HG03432 (cell line): ENCODE measurements at regions not wholly inside any gene's neighbourhood (a gene's known extent, or its start where the extent isn't known, plus 50 kb on each side); places are given as distances from the start of the nearest gene placed in this dataset.
"Not testable (repeated sequence)": the region's sequence is repeated elsewhere in the genome, so short reads cannot be mapped to it uniquely, and the experiment has no call there.

ENCODE experiments used
- ATAC-seq: cut with Tn5 transposase; IDR thresholded peaks from one replicate; pipeline ENCODE4 v1.9.1; 2021; ENCODE audit warnings: mild to moderate bottlenecking, moderate library complexity; ENCODE audit not compliant: unreplicated experiment

DNA sequence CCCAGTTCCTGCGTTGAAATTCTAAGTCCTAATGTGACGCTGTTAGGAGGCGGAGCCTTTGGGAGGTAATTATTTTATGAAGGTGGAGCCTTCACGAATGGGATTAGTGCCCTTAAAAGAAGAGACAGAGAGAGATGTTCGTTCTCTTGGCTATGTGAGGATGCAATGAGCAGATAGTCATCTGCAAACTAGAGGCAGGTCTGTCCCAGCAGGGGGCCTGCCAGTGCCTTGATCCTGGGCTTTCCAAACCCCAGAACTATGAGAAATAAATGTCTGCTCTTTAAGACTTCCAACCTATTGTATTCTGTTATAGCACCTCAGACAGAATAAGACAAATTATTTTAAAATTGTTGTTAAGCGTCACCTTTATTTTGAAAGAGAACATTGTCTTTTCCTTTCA, 123.1 kb upstream of the KCNJ6 start:
- ATAC-seq, result no peak

DNA sequence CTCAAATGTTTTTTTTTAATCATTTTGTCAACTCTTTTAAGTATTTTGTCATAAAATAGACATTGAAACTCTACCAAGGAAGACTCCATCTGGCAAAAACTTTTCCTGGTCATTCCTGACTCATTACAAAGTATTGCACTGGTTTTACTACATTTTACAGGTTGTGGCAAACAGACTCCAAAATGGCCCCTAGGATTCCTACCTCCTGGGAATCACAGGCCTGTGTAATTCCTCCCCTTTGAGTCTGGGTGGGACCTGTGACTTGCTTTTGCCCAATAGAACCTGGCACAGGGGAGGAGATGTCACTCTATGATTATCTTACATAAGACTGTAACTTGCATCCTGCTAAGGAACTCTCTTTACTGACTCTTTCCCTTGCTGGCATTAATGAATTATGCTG, 123.6 kb upstream of the KCNJ6 start:
- ATAC-seq, result no peak

DNA sequence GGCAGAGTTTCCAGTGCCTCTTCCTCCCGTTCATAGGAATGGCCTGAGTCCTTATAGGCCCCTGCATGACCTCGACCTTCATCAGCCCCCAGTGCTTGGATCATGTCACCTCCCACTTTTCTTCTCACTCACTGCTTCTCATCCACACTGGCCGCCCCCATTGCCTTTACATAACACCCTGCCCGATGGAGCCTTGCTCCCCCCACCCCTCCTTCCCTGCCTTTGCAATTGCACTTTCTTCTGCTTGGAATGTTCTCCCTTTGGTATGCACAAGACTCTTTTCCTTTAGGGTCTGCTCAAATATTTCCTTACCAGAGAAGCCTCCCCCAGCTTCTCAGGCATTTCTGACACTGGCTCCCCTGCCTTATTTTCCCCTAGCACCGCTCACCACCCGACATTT, 125.2 kb upstream of the KCNJ6 start:
- no peak for ATAC-seq

DNA sequence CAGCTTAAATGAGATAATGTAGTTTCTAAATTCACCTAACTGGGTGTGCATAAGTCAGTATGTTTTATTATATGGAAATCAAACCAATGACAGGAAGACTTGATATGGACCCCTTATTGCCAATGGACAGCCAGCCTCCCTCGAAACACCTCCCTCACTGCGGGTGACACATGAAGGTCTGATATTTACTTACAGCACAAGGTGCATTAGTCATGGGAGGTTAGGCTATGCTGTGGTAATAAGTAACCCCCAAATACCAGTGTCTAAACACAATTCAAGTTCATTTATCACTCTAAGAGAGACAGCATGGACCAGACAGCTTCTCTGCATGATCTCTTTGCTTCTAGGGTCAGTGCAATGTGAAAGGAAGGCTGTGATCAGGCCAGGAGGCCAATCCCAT, 126.0 kb upstream of the KCNJ6 start:
- no peak for ATAC-seq

DNA sequence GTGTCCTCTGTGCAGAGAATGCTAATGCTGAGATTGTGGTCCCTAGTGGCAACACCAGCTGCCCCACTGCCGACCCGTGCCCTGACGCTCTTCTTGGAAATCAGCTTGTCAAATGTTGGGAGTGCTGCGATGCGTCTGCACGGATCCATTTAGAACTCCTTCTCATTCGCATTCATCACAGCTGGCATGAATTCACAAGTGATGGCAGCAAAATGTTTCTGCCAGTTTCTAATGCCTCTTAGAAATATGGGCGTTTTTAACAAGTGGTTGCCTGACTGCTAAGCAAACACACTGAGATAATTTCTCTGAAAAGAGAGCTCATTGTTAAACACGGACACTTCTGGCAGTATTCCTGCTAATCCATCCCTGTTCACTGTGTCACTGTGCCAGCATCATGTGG, 131.9 kb upstream of the KCNJ6 start:
- ATAC-seq, result no peak

DNA sequence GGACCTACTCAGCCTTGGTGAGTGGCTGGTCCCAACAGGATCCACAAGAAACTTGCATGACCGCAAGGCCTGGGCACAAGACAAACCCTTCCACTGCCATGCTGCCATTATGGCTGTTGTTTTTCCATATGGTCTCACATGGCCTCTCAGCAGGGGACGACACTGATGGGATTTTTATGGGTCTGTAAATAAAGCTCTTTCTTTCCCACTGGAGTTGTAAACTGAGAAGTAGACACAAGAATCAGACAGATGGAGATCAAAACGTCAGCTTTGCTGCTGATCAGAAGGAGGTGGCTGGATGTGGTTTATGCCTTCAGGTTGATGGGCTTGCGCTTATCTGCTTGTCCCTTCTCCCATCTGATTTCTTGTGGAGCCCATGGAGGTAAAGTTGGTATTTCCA, 138.1 kb upstream of the KCNJ6 start:
- no peak for ATAC-seq

DNA sequence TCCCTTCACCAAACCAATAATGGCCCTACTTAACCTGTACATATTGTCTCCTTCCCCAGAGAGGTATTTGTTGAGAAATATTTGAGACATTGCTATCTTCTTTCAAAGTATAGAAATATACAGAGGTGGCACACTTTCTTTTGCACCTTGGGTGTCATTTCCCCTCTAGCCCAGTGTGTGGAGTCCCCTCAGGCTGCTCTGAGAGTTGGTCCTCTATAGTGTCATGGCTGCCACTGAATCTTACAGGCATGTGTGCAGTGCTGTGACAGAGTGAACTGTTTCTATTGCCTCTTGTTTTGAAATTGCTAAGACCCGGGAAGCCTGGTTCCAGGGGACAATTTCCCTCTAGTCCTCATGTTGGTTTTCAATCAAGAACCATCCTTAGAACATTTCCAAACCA, 140.2 kb upstream of the KCNJ6 start:
- ATAC-seq, result no peak

DNA sequence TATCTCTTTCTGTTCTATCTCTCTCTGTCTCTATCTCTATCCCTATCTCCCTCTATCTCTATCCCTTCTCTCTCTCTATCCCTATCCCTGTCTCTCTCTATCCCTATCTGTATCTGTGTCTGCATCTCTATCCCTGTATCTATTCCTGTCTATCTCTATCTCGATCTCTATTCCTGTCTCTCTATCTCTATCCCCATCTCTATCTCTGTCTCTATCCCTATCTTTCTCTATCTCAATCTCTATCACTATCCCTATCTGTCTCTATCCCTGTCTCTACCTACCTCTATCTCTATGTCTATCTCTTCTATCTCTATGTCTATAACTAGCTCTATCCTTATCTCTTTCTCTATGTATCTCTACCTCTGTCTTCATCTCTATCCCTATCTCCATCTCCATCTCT, 141.4 kb upstream of the KCNJ6 start:
- no peak for ATAC-seq

DNA sequence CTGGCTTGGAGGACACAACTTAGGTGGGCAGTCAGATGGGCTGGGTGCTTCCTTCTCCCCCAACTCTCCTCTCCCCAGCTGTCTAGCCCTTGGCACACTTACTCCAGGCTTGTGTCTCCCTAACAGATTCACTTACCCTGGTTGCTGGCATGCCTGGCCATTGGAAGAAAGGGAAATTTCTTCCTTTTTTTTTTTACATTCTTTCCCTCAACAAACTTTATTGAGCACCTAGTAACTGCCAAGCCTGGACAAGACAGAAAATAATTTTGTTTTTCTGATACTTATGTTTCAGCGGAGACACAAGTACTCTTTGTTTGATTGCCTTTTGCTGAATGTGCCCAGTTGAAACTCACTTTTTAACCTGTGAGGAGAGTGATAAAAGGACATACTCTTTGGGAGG, 144.3 kb upstream of the KCNJ6 start:
- no peak for ATAC-seq

DNA sequence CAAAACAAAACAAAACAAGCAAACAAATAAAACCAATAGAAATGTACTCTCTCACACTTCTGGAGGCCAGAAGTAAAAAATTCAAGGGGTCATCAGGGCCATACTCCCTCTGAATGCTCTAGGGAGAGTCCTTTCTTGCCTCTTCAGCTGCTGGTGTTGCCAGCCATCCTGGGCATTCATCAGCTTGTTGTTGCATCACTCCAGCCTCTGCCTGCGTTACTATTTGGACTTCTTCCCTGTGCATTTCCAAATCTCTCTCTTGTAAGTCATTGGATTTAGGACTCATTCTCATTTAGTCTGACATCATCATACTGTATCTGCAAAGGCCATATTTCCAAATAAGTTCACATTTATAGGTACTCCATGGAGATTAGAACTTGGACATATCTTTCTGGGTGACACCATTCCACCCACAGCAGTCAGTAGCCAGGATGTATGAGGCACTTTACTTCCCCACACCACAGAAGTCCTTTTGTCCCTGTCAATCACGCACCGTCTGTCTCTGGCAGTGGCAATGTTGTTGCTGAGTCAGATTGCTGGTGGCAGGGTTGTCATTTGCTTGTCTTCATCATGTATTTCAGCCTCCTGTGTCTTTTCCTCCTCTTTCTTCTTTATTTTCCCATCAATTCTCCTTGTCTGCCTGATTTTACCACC, 151.0 kb upstream of the KCNJ6 start:
- ATAC-seq, result no peak

DNA sequence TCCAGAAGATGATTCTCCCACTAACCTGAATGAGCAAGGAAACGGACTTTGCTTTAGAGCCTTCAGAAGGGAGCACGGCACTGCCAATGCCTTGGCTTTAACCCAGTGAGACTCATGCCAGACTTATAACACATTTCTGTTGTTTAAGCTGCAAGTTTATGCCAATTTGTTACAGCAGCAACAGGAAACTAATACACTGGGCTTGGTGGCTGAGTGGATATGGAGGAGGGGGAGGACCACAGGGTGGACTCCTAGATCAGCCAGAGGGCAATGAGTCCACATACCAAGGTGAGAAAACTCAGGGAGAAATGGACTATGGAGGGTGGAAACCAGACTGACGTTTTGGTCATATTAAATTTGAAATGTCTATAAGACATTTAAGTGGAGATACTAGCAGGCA, 156.2 kb upstream of the KCNJ6 start:
- no peak for ATAC-seq

DNA sequence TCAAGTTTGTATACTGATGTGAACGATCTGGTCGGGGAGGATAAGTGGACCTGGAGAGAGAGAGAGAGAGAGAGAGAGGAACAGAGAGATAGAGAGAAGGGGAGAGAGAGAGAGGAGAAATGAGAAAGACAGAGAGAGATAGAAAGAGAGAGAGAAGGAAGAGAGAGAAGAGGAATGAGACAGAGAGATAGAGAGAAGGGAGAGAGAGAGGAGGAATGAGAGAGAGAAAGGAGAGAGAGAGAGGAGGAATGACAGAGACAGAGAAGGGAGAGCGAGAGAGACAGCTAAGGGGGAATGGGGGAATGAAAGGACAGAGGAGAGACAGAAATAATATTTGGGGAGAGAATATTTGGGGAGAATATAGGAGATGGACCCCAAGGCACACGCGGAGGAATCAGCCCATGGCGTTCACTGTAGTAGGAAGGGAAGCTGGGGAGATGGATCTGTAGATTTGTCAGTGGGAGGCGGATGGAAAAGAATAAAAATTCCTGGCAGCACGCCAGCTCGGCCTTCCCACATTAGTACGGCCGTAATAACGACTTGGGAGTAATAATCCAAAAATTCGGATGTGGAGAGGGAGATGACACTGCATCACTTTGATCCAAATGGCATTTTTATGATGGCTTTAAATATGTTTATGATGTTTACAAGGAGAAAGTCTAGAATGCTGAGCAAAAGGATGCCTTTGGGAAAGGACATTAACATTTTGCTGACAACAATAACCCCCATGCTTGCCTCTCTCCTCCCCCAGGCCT, 159.8 kb upstream of the KCNJ6 start:
- no peak for ATAC-seq

DNA sequence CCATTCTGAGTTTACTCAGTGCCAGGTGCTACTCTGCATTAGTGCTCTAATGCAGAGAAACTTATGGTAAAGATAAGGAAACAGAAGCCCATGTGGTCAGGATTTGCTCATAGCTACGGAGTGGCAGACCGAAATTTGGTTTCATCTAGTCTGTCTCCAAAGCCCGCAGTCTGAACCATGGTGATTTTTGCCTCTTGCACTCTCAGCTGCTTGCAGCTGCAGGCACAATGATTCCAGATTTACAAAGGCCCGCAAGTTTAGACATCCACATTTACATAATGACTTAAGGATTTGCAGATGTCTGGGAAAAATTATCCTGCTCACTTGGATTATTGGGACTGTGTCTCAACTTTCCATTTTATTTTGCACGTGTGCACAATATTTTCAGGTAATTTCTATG, 161.3 kb upstream of the KCNJ6 start:
- ATAC-seq, result no peak

DNA sequence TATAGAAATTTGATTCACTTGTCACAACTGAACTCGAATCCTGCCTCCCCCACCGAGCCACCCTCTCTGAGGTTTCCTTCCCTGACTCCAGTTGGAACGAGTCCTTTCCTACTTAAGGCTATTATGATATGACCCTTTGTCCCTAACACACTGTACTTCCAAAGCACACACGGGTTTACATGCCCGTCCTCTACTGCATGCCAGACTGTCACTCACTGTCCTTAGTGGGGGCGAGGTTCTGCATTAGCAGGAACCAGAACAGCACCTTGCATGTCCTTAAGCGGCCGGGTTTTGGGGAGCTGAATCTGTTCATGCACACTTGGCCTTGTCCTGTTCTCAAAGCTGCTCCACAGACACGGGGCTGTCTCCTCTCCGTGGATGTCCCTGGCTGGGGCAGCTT, 164.6 kb upstream of the KCNJ6 start:
- no peak for ATAC-seq

DNA sequence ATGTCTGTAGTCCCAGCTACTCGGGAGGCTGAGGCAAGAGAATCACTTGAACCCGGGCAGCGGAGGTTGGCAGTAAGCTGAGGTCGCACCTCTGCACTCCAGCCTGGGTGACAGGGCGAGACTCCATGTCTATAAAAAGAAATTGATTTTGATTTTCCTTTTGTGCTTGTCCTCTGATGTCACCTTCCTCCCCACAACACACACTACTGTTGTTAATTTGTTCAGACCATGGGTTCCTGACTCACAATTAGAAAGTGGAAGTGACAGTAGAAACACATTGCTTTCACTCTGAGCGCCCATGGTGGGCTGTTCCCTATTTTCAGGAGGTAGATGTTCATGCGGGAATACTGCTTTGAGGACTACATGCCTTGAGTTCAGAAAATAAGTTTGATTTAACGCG, 165.5 kb upstream of the KCNJ6 start:
- no peak for ATAC-seq

DNA sequence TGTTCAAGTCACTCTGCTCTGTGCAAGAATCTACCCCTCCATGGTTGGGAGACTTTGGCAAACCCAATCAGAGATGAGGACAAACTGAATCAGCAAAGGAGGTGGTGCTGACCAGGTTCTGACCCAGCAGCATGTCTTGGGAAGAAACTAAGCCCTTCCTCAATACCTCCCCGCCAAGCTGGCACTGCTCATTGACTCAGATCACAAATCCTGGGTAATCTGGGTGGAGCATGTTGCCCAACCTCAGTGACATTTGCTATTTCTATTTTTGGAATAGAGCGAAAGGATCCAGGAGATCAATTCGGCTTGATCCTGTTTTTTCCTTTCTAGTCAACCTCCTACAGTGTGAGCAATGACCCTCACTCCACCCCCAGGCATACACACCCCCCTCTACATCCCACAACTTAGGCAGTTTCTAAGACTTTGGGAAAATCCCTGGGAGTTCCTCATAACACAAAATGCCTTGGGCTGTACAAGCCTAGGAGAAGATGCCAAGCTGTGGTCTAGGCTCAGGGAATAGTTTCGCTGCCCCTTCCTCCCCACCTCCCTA, 166.8 kb upstream of the KCNJ6 start:
- ATAC-seq, result no peak

DNA sequence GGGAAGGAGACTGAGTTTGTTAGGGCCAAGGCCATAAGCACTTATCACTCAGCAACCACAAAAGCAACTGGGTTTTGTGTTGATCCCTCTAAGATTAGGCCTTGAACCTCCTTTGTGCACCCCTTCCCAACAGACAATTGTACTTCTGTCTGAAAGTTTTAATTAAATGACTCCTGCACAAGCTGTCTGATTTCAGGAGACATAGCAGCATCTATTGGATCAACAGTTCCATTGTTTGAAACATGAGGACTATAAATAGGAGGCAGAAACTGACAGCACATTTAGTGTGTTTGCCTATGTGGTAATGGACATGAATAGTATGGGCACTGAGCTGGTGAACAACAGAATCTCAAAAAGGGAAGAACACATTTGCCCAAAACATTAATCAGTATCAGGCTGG, 167.3 kb upstream of the KCNJ6 start:
- no peak for ATAC-seq

DNA sequence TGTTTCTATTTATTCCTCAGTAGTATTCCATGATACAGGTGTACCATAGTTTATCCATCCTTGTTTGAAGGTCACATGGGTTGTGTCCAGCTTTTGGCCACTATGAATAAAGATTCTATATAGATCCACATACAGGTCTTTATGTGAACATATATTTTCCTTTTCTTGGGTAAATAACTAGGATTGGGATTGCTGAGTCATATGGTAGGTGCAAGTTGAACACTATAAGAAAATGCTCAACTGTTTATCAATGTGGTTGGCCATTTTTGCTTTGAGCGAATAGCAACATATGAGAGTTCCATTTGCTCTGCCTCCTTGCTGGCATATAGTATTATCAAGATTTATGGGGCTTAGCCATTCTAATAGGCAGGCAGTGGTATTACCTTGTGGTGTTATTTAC, 170.2 kb upstream of the KCNJ15 start:
- ATAC-seq, result no peak

DNA sequence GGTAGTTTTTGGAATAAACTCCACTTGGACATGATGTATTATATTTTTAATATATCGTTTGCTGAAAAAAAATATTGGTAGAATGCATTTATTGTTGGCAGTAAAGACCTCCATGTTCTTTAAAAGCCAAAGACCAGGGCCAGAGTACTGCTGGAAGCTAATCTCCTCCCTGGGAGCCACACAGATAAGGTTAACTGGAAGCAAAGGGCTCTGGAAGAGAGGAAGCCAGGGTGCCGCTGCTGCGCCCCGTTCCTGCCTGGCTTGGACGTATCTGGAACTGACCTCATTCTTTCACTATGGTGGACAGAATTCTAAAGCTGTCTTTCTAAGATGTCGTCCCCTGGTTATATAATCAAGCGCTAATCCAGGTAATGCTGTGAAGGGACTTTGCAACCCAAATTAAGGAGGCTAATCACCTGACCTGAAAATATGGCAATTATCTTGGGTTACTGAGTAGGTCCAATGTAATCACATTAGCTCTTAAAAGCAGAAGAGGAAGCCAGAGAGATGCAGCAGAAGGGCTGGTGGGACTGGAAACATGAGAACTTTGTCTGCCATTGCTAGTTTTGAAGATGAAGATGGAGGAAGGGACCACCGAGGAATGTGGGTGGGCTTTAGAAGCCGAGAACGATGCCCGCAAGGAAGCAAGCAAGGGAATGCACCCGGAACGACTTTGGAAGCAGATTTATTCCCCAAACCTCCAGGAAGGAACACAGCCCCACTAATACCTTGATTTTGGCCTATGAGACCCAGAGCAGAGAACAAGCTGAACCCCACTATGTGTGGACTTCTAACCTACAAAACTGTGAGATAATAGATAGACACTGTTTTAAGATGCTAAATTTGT, 167.7 kb upstream of the KCNJ15 start:
- ATAC-seq, result no peak

DNA sequence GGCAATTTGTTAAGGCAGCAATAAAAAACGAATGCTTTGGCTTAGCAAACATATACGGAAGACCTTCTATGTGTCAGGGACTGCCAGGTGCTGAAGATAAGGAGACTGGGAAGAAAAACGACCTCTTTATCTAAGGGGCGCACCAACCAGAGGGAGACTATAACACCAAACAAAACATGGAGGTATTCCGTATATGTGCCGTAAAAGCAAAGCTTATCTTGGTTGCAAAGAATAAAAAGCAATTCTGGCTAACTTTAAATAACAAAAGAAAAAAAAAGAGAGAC, 167.1 kb upstream of the KCNJ15 start:
- no peak for ATAC-seq

DNA sequence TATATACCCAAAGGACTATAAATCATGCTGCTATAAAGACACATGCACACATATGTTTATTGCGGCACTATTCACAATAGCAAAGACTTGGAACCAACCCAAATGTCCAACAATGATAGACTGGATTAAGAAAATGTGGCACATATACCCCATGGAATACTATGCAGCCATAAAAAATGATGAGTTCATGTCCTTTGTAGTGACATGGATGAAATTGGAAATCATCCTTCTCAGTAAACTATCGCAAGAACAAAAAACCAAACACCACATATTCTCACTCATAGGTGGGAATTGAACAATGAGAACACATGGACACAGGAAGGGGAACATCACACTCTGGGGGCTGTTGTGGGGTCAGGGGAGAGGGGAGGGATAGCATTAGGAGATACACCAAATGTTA, 165.7 kb upstream of the KCNJ15 start:
- not testable (repeated sequence) for ATAC-seq

DNA sequence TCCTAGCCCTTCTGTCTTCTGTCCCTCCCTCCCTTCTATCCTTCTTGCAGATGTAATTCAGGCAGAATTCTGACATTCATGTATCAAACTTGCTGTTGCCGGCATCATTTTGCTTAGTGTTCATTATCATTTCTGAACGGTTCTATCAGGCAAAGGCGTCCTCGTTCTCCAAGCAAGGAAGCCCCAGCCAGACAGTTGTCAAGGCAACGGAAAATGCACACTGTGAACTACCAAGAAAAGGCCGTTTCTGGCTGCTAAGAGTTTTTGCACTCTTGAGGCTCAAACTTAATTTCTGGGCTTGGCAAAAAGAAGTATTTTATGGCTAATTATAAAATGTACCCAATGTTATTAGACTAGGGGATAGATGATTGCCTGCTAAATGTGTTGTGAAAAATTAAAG, 164.7 kb upstream of the KCNJ15 start:
- ATAC-seq, result no peak
